NCI-H748 treated with DMSO at 0.1 percent for 48 hours (cell line): ENCODE measurements at regions not wholly inside any gene's neighbourhood (a gene's known extent, or its start where the extent isn't known, plus 50 kb on each side); places are given as distances from the start of the nearest gene placed in this dataset.
"Not testable (repeated sequence)": the region's sequence is repeated elsewhere in the genome, so short reads cannot be mapped to it uniquely, and the experiment has no call there.

Experiments
- DNase-seq: peaks from one replicate; lab custom pipeline; 2025; lab: John Stamatoyannopoulos, UW

DNA sequence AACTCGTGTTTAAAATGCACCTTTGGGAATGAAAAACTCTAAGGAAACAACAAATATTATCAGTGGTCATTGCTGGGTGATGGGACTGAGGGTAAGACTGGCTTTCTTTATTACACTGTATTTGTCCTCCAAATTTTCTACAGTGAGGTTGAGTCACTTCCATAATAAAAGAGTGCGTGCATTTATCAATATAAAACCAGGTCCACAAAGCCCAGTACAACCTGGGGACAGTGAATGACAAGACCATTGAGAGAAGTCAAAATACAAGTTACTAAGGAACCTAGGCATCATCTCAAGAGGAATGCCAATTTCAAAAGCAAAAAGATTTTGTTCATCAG is 76.4 kb downstream of the MAGED4 start:
- no peak for DNase-seq

DNA sequence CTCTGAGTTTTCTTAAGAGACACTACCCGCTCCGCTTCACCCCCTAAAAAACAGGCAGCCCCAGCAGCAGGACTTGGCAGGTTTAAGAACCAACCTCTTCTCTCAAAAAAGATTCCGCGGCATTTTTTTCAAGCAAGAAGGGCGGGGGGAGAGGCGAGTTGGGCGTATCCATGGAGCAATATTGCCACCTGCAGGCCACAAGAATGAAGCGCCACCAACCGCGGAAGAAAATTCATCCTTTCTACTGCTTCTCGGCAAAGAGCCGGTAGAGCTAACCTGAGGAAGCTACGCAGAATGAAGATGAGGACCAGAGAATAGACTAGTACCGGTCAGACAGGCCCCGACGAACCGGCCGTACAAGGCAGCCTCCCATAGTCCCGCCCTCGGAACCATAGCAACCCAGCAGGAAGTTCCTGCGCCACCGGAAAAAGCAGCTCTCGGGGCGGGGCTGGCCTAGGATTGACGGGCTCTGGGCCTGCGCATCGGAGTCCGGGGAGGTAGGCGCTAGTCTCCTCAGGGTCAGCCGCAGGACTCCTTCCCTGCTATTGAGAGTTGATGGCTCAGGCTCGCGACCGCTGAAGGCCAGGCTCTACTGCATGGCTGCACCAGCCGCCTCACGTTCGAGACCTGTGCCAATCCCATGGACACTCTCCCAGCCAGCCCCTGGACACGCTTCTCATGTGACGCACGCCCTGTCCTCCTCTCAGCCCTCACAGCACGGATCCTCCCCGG is 76.9 kb downstream of the MAGED4 start:
- DNase-seq = peak; percentile 90

DNA sequence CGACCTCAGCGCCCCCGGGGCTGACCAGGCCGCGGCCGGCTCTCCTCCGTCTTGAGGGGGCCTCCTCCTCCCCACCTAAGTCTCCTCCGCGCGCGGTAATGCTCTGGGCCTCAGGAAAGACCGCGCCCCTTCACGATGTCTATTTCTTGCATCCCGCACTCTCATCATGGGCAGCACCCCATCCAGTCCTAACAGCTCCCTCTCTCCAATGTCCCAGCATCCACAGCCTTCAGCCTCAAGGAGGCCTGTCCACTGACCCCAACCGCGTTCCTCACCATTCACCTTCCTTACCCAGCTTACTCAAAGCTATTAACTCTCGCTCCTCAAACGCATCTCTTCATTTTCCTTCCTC is 77.5 kb downstream of the MAGED4 start:
- DNase-seq = no peak

DNA sequence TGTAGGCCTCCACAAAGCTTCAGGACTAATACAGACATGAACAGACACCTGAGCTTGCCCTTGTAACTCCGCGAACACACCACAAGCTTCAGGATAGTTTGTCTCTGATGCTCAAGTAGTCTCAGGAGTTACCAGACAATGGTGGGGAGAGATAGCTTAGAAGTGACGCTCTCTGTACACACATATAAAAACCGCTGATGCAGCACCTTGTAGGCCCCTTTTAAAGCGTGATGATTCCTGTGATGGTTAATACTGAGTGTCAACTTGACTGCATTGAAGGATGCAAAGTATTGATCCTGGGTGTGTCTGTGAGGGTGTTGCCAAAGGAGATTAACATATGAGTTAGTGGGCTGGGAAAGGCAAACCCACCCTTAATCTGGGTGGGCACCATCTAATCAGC is 78.7 kb downstream of the MAGED4 start:
- DNase-seq = no peak

DNA sequence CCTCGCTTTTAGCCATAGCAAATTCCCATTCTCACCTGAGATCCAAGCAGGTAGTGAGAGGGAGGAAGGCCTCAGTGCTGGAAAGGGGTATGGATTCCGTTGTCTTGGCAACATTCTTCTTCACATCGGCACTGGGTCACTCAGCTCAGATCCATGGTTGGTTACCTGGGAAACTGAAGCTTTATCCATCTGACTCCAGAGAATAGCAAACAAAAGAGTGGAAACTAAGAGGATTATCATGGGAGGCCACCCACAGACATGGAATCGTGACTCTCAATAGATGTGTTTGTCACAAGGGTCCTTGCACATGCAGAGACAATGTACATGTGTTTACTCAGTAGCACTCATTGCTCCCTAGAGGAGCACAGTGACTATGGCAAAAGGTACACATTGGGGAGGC is 81.0 kb downstream of the MAGED4 start:
- peak; percentile 67 for DNase-seq

DNA sequence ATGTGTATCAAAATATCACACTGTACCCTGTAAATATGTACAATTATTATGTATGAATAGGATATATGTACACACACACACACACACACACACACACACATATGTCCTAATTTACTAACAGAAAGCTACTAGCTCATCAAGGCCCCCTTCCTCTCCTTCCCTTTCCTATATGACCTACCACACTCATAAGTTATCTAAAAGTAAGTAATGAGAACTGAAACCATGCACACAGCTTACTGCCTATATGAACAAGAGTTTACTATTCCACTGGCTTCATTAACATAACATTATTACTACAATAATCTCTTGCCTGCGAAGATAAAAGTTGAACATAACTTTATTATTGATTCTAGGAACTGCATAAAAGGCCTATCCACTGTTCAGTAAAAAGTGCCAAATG is 83.8 kb downstream of the MAGED4 start:
- DNase-seq = not testable (repeated sequence)

DNA sequence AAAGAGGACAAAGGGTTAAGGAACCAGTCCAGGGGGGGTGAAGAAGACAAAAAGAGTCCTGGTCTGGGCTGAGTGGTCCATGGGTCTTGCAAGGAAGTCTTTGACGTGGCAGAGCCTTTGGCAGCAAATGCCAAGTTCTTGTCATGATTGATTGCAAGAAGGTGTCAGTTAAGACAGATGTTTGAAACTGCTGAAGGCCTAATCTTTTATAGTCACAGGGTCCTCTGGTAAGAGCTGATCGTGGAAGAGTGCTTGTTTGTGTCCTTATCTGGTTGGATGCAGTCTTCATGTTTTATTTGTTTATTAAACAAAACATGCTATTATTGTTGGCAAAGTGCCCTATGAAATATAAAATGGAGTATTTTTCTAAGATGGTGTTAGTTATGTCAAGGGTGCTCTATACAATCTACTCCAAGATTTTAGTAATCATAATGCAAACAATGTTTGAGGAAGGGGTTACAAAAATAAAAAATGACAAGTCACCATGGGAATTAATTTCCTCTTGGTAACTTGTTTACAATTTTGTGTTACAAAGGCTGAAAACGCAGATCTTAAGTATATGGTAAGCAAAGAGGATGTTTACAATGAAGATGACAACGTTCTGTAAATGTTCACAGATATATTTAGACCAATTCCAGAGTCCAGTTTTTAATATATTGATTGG is 85.9 kb downstream of the MAGED4 start:
- DNase-seq = no peak

DNA sequence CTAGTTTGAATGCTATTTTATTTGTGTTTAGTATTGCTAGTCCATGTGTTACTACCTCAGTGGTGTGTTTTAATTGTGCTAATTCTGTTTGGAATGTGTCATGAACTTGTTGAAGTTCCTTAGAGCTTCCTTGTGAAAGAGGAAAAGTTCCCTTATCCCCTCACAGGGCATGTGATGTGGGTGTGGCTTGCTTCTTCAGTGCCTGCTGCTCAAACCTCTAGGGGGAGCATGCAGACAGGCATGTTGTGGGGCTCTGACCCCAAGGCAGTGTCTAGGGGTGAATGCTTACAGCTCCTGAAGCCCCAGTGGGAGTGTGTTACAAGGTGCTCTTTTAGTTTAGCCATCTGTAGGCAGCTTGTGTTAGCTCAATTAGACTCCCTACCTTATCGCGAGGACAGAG is 86.5 kb downstream of the MAGED4 start:
- DNase-seq = no peak

DNA sequence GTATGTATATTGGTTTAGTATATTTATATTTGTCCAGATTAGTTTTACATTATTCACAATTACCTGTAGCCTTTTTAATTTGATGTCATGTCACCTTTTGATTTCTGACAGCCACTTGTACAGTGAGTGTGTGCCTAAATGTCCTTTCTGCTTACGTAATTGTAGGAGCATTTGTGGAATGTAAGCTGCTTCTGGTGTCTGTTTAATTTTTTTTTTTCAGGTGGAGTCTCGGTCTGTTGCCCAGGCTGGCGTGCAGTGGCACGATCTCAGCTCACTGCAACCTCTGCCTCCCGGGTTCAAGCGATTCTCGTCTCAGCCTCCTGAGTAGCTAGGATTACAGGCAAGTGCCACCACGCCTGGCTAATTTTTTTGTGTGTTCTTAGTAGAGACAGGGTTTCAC is 91.2 kb upstream of the XAGE2 start:
- DNase-seq = no peak

DNA sequence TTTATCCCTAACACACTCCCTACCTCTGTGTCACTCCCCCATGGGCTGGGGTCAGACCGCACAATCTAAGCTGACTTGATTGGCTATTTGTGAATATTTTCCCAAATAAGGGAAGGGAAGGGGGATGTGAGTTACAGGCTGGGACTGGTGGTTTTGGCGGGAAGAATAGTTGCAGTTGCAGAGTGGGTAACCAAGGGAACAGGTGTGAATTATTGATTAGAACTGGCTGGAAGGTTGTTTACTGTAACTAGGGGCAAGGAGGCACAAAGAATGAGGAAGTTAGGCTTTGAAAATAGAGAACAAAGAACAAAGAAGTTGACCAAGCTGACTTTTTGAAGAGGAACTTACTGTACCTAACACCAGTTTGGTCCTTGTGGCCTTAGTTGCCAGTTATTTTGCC is 88.0 kb upstream of the XAGE2 start:
- DNase-seq = no peak

DNA sequence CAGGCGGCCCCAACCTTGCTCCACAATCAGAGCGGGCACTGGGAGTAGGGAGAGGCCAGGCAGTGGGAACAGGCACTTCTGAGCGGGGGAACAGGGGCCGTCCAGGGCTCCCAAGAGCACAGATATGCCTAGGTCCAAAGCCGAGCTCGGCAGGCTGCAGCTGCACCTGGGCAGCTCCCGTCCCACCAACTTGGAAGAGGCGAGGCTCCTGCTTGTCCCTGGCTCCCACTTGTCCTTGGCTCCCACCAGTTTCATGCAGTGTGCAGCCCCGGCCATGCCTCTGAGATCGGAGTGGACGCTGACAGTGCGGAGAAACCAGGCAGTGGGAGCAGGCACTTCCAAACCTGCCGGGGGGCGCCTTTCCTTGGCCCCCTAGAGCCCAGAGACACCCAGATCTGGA is 84.0 kb upstream of the XAGE2 start:
- no peak for DNase-seq

DNA sequence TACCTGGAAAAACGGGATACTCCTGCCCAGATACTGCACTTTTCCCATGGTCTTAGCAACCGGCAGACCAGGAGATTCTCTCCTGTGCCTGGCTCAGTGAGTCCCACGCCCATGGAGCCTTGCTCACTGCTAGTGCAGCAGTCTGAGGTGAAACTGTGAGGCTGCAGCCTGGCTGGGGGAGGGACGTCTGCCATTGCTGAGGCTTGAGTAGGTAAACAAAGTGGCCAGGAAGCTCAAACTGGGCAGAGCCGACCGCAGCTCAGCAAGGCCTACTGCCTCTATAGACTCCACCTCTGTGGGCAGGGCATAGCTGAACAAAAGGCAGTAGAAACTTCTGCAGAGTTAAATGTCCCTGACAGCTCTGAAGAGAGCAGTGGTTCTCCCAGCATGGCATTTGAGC is 69.9 kb upstream of the XAGE2 start:
- not testable (repeated sequence) for DNase-seq

DNA sequence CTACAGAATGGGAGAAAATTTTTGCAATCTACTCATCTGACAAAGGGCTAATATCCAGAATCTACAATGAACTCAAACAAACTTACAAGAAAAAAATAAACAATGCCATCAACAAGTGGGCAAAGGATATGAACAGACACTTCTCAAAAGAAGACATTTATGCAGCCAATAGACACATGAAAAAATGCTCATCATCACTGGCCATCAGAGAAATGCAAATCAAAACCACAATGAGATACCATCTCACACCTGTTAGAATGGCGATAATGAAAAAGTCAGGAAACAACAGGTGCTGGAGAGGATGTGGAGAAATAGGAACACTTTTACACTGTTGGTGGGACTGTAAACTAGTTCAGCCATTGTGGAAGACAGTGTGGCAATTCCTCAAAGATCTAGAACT is 60.3 kb upstream of the XAGE2 start:
- not testable (repeated sequence) for DNase-seq
